LoVo (cell line): ENCODE measurements at regions not wholly inside any gene's neighbourhood (a gene's known extent, or its start where the extent isn't known, plus 50 kb on each side); places are given as distances from the start of the nearest gene placed in this dataset.

ENCODE experiments used
- DNase-seq: peaks from one replicate; pipeline ENCODE4 v3.0.0-alpha.2; 2016; ENCODE audit warnings: low spot score

- DNase-seq, result no peak
These were observed 433.6 kb downstream of the HAPSTR1 start for GRCh38 chr16:9525037-9525436.

GRCh38 chr16:9526791-9527190 is 435.3 kb downstream of the HAPSTR1 start:
- DNase-seq, result no peak

DNA sequence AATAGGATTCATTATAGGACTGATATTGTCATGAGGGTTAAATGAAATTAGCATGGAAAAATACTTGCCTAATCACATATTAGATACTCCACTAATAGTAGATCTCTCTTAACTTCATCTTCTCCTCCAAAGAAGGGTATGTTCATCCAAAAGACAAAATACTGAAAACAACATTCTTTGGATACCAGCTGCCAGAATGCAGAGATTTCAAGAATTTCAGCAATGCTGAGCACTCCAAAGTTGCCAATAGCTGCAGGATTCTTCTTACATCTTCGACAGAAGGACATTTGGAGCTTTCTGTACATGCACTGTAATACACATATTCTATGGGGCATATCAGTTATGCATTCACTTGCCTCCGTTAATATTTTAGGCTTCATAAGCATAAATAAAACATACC is 436.5 kb downstream of the HAPSTR1 start:
- no peak for DNase-seq

DNA sequence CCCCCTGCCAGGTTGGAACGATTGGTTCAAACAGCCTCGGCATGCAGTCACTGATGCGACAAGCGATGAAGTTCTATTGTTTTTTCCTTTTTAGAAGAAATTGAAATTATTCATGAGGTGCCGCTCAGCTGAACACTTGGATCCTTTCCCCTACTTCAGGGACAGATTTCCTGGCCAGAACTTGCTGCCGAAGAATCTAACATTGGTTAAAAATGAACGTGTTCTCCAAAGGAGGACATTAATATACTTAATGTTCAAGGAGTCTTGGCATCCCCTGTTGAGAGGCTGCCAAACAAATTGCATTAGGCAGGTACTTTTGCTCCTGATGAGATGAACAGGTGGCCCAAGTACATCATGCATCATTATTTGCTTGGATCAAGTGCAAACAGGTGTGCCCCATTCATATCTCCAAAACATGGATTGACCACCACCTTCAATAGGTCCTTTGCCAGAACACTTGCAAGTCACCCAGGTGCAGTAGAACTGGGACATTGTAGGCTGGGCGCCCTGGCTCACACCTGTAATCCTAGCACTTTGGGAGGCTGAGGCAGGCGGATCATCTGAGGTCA is 437.2 kb downstream of the HAPSTR1 start:
- no peak for DNase-seq

DNA sequence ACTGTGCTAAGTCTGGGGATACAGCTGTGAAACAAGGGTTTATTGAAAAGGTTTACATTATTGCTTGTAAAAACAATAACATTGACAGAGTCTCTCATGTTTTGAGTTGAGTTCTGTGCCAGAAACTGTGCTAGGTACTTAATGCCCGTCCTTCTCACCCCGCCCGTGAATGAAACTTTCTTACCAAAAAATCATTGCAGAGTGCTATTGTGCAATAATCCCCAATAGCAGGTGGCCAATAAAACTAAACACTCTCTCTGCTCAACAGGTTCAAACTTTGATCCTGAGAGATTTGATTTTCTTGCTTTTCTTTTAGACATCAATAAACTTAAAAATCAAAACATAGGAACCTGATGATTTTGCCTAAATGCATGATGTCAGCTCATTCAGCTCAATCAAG is 441.6 kb downstream of the HAPSTR1 start:
- no peak for DNase-seq

DNA sequence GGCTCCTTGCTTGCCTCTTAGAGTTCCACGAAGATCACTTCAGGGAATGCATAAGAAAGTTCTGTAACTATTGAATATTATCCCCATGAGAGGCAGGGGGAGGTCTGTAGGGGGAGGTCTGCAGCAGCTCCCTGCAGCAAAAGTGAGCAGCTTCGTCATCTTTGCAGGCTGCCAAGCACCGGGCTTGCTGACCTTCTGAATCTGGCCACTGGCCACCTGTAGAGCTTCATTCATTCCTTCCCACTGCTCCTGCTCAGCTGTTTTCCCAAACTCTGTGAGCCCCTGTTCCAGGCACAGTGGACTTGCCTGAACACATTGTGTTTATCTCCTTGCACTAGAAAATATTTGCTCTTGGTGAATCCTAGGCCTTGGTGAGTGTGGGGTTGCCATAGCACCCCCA is 443.3 kb downstream of the HAPSTR1 start:
- no peak for DNase-seq

GRCh38 chr16:9536905-9537304 is 445.5 kb downstream of the HAPSTR1 start:
- no peak for DNase-seq

DNA sequence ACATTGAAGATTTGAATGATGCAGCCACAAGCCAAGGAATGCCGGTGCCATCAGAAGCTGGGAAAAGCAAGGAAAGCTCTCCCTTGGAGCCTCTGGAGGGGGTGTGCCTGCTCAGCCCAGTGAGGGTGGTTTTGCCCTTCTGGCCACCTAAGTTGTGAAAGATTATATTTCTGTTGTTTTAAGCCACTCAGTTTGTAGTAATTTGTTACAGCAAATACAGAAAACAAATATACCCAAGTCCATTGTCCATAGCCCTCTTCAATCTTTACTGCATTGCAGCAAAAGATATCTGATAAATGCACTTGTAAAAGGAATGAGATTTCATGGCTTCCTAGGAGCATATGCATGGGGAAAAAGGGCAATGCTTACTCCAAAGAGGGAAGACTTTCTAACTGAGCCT is 447.9 kb downstream of the HAPSTR1 start:
- no peak for DNase-seq

GRCh38 chr16:9541723-9542122 is 450.3 kb downstream of the HAPSTR1 start:
- DNase-seq, result no peak

DNA sequence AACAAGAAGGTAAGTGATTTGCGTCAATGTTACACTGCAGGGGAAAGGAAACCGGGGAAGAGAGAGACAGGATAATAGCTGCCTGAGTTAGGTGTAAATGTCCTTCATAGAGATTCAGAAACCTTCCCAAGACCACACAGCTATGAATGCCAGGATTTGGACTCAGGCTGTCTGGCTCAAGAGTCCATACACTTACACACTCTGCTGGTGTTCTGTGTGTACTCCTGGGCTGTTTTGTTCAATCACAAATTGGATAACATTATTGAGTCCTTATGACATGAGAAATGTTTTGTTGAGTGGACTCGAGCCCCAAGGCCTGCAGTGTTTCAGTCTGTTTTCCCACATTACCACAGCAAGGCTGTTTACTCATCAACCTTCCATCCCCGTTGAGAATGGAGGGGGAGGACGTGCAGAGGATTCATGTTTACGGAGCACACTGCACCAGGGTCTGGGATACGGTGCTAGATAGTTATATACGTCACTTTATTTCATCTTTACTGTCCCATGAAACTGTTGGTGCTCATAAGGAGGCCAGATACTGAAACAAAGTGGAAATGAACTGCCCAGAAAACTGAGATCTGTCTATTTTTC is 450.8 kb downstream of the HAPSTR1 start:
- no peak for DNase-seq

- no peak for DNase-seq
These were observed 454.3 kb downstream of the HAPSTR1 start for GRCh38 chr16:9545522-9546437.

DNA sequence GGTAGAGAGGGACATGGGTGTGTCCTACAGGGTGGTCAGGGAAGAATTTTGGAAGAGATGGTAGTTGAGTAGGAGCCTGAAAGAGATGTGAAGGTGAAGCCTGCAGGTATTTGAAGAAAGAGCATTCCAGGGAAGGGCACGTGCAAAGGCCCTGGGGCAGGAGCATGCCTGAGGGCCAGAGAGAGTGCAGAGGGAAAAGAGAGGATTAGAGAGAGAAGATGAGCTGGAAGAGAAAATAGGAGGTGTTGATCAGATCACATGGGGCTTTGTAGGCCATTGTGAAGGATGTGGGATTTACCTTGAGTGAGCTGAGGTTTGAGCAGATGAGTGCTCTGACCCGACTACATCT is 455.0 kb downstream of the HAPSTR1 start:
- no peak for DNase-seq

DNA sequence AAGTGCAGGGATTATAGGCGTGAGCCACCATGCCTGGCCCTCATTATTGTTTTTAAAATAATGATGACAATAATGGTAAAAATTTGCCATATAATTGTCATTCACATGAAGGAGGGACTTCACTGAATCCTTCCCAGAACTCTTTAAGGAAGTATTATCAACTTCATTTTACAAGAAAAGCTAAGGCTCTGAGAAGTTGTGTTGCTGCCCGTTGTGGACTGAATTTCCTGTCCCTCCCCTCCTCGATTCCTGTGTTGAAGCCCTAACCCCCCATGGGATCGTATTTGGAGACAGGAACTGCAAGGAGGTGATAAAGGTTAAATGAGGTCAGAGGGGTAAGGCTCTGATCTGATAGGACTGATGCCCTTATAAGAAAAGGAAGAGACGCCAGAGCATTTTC is 458.0 kb downstream of the HAPSTR1 start:
- no peak for DNase-seq

- DNase-seq, result no peak
These were observed 463.6 kb downstream of the HAPSTR1 start for GRCh38 chr16:9555051-9555450.

DNA sequence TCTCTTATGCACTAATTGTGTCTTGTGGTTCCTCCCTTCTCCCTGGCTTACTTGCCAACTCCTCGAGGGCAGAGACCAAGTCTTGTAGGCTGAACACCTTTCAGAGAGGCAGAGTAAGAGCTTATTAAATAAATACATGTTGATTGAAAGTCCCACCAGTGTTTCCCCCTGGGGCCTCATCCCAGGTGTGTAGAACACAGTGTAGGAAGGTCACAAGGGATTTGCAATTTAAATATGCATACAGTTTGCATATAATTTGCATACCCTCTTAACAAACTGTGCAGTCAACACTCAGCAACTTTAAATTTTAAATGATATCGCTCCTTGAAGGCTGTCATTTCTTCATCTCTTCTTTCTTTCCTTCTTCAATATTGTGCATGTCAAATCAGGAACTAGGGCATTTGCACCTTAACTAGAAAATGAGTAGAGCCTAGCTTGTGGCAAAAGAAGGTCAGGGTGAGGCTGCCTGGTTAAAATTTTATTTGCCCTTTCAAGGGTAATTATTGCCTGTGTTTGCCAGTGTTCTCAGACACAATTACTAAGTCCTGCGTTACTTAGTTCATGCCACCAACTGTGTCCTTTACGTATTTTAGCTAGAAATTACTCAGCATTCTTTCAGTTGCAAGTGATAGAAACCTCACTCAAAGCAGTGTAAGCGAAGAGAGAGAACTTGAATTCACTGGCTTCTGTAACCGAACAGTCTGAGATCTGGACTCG is 465.7 kb downstream of the HAPSTR1 start:
- no peak for DNase-seq

- DNase-seq, result no peak
These were observed 466.3 kb downstream of the HAPSTR1 start for GRCh38 chr16:9557713-9558112.

- DNase-seq, result no peak
These were observed 474.7 kb downstream of the HAPSTR1 start for GRCh38 chr16:9566099-9566498.

GRCh38 chr16:9567666-9568065 is 476.2 kb downstream of the HAPSTR1 start:
- DNase-seq, result no peak

DNA sequence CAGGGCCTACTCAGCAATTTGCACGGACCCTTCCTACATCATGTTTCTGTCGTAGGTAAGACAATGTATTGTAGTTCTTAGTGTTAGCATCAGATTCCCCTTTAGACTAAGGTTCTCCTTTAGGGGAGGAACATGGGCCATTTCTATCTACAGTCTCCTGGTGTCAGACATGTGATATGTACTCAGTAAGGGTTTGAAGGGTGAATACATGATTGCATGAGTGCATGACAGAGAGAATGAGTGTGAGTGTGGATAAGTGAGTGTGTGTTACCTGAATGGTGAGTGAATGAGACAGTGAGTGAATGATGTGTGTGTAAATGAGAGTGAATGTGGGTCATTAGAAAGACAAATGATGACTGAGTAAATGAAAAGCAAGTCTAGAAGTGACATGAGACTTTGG is 476.8 kb downstream of the HAPSTR1 start:
- DNase-seq, result no peak

DNA sequence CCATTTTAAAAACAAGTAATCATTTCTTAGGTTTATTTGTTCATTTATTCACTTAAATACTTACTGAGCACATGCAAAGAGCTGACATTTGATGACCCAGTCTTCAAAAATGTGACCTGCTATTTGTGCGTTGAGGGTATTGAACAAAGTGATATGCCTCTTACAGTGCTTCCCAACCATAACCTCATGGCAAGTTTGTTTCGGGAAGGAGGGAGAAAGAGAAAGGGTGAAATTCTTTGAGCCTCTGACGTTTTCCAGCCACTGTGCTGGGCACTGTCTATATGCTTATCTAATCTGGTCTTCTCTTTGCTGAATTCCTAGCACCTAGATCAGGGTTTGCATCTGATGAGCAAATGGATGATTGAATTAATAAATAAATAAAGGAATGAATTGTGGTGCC is 479.1 kb downstream of the HAPSTR1 start:
- DNase-seq, result no peak

DNA sequence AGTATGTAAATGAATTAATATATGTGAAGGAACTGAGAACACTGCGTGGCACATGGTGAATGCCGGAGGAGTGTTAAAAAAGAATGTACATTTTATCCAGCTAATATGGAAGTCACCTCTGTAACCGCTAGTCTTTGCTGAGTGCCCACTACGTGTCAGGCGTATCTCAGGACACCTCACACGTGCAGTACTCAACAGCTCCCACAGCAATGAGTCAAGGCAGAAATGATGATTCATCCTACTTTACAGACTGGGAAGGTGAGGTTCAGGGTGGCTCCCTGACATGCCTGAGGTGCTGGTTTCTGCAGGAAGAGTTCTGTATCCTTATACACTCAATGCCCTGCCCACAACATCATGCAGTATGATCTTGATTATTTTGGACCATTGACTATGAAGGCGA is 487.0 kb downstream of the HAPSTR1 start:
- peak; percentile 3 for DNase-seq

- DNase-seq, result no peak
These were observed 488.6 kb downstream of the HAPSTR1 start for GRCh38 chr16:9580025-9580424.

- no peak for DNase-seq
These were observed 502.0 kb downstream of the HAPSTR1 start for GRCh38 chr16:9593440-9593839.
